ENCODE measurements at regions not wholly inside any gene's neighbourhood (a gene's known extent, or its start where the extent isn't known, plus 50 kb on each side); places are given as distances from the start of the nearest gene placed in this dataset.

DNA sequence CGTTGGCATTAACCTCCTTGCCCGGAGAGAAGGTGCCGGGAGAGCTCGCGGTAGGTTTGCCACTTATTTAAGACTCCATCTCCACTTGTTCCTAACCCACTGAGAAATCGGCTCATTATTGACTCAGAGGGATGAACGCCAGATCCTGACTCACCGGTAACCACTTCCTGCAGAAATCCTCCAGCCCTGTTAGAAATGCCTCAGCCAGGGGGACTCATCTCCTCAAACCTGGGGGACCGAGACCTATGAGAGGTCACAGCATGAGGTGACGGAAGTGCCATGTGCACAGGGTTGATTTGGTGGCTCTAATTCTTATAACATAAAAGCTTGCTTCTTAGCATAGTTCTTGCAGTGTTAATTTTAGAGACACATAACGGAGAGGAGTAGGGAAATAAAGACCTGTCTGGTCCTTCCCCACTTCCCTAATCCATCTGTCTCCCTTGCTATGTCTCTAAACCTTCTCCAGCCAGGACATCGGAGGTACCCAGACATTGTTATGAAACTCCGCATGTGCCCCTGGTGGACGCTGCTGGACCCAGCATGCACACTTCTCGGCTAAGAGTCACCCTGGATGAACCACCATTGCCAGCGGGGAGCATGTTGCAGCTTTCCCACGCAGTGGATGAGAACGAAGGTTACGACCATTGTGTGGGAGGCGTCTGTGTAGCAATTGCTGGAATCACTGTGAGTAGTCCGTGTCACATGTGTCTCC, 158.9 kb downstream of the EFNB2 start:
- TF ChIP-seq, protein P1, sequence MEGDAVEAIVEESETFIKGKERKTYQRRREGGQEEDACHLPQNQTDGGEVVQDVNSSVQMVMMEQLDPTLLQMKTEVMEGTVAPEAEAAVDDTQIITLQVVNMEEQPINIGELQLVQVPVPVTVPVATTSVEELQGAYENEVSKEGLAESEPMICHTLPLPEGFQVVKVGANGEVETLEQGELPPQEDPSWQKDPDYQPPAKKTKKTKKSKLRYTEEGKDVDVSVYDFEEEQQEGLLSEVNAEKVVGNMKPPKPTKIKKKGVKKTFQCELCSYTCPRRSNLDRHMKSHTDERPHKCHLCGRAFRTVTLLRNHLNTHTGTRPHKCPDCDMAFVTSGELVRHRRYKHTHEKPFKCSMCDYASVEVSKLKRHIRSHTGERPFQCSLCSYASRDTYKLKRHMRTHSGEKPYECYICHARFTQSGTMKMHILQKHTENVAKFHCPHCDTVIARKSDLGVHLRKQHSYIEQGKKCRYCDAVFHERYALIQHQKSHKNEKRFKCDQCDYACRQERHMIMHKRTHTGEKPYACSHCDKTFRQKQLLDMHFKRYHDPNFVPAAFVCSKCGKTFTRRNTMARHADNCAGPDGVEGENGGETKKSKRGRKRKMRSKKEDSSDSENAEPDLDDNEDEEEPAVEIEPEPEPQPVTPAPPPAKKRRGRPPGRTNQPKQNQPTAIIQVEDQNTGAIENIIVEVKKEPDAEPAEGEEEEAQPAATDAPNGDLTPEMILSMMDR (IDR thresholded peaks at IDR 0.05), result no peak
- no peak for TF ChIP-seq POLR2A (IDR thresholded peaks at IDR 0.05)

Data from right lobe of liver (tissue), 4 donors.